Liver (tissue), 8 donors: ENCODE measurements at regions not wholly inside any gene's neighbourhood (a gene's known extent, or its start where the extent isn't known, plus 50 kb on each side); places are given as distances from the start of the nearest gene placed in this dataset.

Experiments
- DNase-seq: peaks from one replicate; pipeline ENCODE4 v3.0.0-alpha.2; 2017; ENCODE audit warnings: low spot score
- H3K27ac ChIP-seq, 2 donors: one replicate each; pipeline ENCODE4 v1.7.0; 2013; ENCODE audit warnings: inconsistent platforms in 2 of 2, low read length in 2 of 2, control low read depth in 1 of 2, low read depth in 1 of 2, mild to moderate bottlenecking in 1 of 2
- H3K27me3 ChIP-seq, 4 donors: one replicate each; pipeline versions ENCODE4 v1.6.1 to v1.7.0; 2013; ENCODE audit warnings: low read length in 3 of 4, inconsistent platforms in 1 of 4, mild to moderate bottlenecking in 1 of 4, moderate library complexity in 1 of 4; ENCODE audit not compliant: control insufficient read depth in 4 of 4, insufficient read depth in 4 of 4
- H3K36me3 ChIP-seq, 4 donors: one replicate each; pipeline versions ENCODE4 v1.6.1 to v1.7.0; 2013; ENCODE audit warnings: low read length in 3 of 4, mild to moderate bottlenecking in 3 of 4, low read depth in 1 of 4, moderate library complexity in 1 of 4; ENCODE audit not compliant: control insufficient read depth in 4 of 4, insufficient read depth in 3 of 4
- H3K4me1 ChIP-seq, 4 donors: one replicate each; pipeline versions ENCODE4 v1.6.1 to v1.7.0; 2013; ENCODE audit warnings: low read length in 3 of 4, mild to moderate bottlenecking in 3 of 4, moderate library complexity in 1 of 4; ENCODE audit not compliant: control insufficient read depth in 4 of 4, insufficient read depth in 4 of 4
- H3K4me3 ChIP-seq, 3 donors: one replicate each; pipeline versions ENCODE4 v1.6.1 to v1.7.0; 2013; ENCODE audit warnings: low read length in 3 of 3, control low read depth in 1 of 3, low read depth in 1 of 3, mild to moderate bottlenecking in 1 of 3
- H3K9ac ChIP-seq, 2 donors: one replicate each; pipeline ENCODE4 v1.7.0; 2013; ENCODE audit warnings: low read length in 2 of 2, mild to moderate bottlenecking in 2 of 2, moderate library complexity in 2 of 2, control low read depth in 1 of 2, low read depth in 1 of 2
- H3K9me3 ChIP-seq, 4 donors: one replicate each; pipeline versions ENCODE4 v1.6.1 to v1.7.0; 2013; ENCODE audit warnings: low read length in 3 of 4; ENCODE audit not compliant: control insufficient read depth in 4 of 4
- EGR1 ChIP-seq, 2 donors: IDR thresholded peaks; 2 replicates each; pipeline ENCODE4 v1.6.1; 2016 to 2018; ENCODE audit warnings: antibody characterized with exemption in 2 of 2, low read depth in 2 of 2
- FOXA1 ChIP-seq: IDR thresholded peaks from 2 replicates; pipeline ENCODE4 v1.6.1; 2016; ENCODE audit warnings: antibody characterized with exemption
- FOXA2 ChIP-seq: IDR thresholded peaks from 2 replicates; pipeline ENCODE4 v1.6.1; 2016; ENCODE audit warnings: antibody characterized with exemption
- GABPA ChIP-seq, 2 donors: IDR thresholded peaks in 1 of 2; conservative IDR thresholded peaks in 1 of 2; 2 replicates each; pipeline ENCODE4 v1.6.1; 2016; ENCODE audit warnings: antibody characterized with exemption in 2 of 2, mild to moderate bottlenecking in 1 of 2, moderate library complexity in 1 of 2
- HNF4A ChIP-seq, 2 donors: conservative IDR thresholded peaks; 2 replicates each; pipeline ENCODE4 v1.6.1; 2016; ENCODE audit warnings: antibody characterized with exemption in 2 of 2, mild to moderate bottlenecking in 2 of 2
- HNF4G ChIP-seq: IDR thresholded peaks from 2 replicates; pipeline ENCODE4 v1.6.1; 2016; ENCODE audit warnings: antibody characterized with exemption
- JUND ChIP-seq, 2 donors: IDR thresholded peaks; 2 replicates each; pipeline ENCODE4 v1.6.1; 2016; ENCODE audit warnings: antibody characterized with exemption in 2 of 2
- NR2F2 ChIP-seq: IDR thresholded peaks from 2 replicates; pipeline ENCODE4 v1.6.1; 2016; ENCODE audit warnings: antibody characterized with exemption
- RAD21 ChIP-seq, 2 donors: IDR thresholded peaks; 2 replicates each; pipeline ENCODE4 v1.6.1; 2016; ENCODE audit warnings: antibody characterized with exemption in 2 of 2, mild to moderate bottlenecking in 2 of 2
- RXRA ChIP-seq, 2 donors: IDR thresholded peaks; 2 replicates each; pipeline ENCODE4 v1.6.1; 2017 to 2018; ENCODE audit warnings: antibody characterized with exemption in 2 of 2, mild to moderate bottlenecking in 1 of 2
- SP1 ChIP-seq: IDR thresholded peaks from 2 replicates; pipeline ENCODE4 v1.6.1; 2018; ENCODE audit warnings: antibody characterized with exemption, mild to moderate bottlenecking
- TAF1 ChIP-seq: conservative IDR thresholded peaks from 2 replicates; pipeline ENCODE4 v1.6.1; 2016; ENCODE audit warnings: antibody characterized with exemption, mild to moderate bottlenecking
- WGBS: extraction: QIAGEN DNeasy Blood & Tissue Kit; methylation state at CpG from one replicate; pipeline ENCODE4 v1.1.7; 2013; 5-methylcytosine and 5-hydroxymethylcytosine counted together
- TF ChIP-seq, protein P1 (sequence below): fragments of 150-350 bp; IDR thresholded peaks from 2 replicates; pipeline ENCODE4 v1.5.1; 2017; ENCODE audit warnings: improper control_type of control experiment, low read depth, low read length; ENCODE audit not compliant: missing input control
- TF ChIP-seq, protein P2 (sequence below): IDR thresholded peaks from 2 replicates; pipeline ENCODE4 v1.6.1; 2016; ENCODE audit warnings: antibody characterized with exemption
- TF ChIP-seq, protein P3 (sequence below): IDR thresholded peaks from 2 replicates; pipeline ENCODE4 v1.6.1; 2016; ENCODE audit warnings: antibody characterized with exemption
- TF ChIP-seq, protein P4 (sequence below): IDR thresholded peaks from 2 replicates; pipeline ENCODE4 v1.6.1; 2016; ENCODE audit warnings: antibody characterized with exemption, mild to moderate bottlenecking
- donor health status: healthy.
- donor health status: healthy.
- donor health status: healthy.
- donor health status: healthy.
- donor health status: healthy.

DNA sequence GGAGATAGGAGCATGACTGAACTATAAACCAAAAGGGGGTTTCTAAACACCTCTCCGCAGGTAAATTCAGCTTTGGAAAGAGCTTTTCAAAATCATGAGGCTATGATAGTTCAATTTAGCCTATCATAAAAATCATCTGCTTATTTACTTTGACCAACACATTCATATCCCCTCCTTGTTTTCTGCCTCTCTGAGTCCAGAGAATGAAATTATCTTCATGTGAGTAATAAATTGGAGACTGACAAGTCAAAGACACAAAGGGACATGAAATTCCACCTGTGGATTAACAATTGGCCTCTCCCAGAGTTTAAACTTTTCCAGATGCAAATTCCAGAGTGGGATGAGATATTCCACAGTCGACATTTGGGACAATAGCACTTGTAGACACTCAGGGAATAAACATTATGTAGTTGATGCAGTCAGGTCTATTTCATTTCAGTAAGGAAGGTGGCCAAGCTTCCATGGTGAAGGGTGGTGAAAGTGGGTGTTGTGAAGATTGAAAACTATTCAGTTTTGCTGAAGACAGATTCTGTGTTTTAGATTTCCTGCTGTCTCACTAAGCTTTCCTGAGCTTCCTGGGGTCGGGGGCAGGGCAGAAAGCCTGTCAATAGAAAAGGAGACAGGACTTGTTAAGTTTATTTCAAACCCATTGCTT, 84.7 kb downstream of the CDC42EP3 start:
- Histone ChIP-seq H3K9ac (no peak overlapping the region), H3K27ac (no peak overlapping the region), H3K4me1 (no peaks in the 10 kb centered on the region), H3K36me3 (no peaks in the 10 kb centered on the region), H3K4me3 (no peak overlapping the region), H3K9me3 (no peaks in the 10 kb centered on the region), H3K27me3 (no peaks in the 10 kb centered on the region)
- TF ChIP-seq FOXA2 (no peak), SP1 (no peak), GABPA (IDR thresholded peaks at IDR 0.05 in 1 of 2, conservative IDR thresholded peaks at IDR 0.05 in 1 of 2) (no peak), HNF4G (no peak), NR2F2 (no peak), TAF1 (no peak), EGR1 (IDR thresholded peaks at IDR 0.05; ENCODE audit: low read depth in 2 of 2) (no peak), RAD21 (IDR thresholded peaks at IDR 0.05) (no peak), HNF4A (conservative IDR thresholded peaks at IDR 0.05) (no peak), RXRA (IDR thresholded peaks at IDR 0.05) (no peak), FOXA1 (no peak), JUND (IDR thresholded peaks at IDR 0.05) (no peak)
- TF ChIP-seq, protein P1, sequence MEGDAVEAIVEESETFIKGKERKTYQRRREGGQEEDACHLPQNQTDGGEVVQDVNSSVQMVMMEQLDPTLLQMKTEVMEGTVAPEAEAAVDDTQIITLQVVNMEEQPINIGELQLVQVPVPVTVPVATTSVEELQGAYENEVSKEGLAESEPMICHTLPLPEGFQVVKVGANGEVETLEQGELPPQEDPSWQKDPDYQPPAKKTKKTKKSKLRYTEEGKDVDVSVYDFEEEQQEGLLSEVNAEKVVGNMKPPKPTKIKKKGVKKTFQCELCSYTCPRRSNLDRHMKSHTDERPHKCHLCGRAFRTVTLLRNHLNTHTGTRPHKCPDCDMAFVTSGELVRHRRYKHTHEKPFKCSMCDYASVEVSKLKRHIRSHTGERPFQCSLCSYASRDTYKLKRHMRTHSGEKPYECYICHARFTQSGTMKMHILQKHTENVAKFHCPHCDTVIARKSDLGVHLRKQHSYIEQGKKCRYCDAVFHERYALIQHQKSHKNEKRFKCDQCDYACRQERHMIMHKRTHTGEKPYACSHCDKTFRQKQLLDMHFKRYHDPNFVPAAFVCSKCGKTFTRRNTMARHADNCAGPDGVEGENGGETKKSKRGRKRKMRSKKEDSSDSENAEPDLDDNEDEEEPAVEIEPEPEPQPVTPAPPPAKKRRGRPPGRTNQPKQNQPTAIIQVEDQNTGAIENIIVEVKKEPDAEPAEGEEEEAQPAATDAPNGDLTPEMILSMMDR = no peak
- TF ChIP-seq, protein P2, sequence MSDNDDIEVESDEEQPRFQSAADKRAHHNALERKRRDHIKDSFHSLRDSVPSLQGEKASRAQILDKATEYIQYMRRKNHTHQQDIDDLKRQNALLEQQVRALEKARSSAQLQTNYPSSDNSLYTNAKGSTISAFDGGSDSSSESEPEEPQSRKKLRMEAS = no peak
- TF ChIP-seq, protein P3, sequence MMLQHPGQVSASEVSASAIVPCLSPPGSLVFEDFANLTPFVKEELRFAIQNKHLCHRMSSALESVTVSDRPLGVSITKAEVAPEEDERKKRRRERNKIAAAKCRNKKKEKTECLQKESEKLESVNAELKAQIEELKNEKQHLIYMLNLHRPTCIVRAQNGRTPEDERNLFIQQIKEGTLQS = no peak
- TF ChIP-seq, protein P4, sequence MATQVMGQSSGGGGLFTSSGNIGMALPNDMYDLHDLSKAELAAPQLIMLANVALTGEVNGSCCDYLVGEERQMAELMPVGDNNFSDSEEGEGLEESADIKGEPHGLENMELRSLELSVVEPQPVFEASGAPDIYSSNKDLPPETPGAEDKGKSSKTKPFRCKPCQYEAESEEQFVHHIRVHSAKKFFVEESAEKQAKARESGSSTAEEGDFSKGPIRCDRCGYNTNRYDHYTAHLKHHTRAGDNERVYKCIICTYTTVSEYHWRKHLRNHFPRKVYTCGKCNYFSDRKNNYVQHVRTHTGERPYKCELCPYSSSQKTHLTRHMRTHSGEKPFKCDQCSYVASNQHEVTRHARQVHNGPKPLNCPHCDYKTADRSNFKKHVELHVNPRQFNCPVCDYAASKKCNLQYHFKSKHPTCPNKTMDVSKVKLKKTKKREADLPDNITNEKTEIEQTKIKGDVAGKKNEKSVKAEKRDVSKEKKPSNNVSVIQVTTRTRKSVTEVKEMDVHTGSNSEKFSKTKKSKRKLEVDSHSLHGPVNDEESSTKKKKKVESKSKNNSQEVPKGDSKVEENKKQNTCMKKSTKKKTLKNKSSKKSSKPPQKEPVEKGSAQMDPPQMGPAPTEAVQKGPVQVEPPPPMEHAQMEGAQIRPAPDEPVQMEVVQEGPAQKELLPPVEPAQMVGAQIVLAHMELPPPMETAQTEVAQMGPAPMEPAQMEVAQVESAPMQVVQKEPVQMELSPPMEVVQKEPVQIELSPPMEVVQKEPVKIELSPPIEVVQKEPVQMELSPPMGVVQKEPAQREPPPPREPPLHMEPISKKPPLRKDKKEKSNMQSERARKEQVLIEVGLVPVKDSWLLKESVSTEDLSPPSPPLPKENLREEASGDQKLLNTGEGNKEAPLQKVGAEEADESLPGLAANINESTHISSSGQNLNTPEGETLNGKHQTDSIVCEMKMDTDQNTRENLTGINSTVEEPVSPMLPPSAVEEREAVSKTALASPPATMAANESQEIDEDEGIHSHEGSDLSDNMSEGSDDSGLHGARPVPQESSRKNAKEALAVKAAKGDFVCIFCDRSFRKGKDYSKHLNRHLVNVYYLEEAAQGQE = no peak
- no peak for DNase-seq
- WGBS = 83% methylated on average over 3 of the region's 3 CpGs

DNA sequence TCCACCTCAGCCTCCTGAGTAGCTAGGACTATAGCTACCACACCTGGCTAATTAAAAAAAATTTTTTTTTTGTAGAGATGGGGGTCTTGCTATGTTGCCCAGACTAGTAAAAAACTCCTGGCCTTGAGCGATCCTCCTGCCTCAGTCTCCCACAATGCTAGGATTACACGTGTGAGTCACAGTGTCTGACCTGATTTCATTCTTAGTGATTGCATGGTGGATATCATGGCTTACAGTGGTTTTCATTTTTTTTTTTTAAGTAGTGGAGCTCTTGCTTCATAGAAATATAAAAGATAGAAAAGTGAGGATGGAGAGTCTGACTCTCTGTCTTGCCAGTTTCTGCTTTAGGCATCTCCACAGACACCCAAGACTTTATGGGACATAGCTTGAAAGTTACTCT, 83.6 kb downstream of the CDC42EP3 start:
- H3K27me3 ChIP-seq = no peaks in the 10 kb centered on the region
- no peak overlapping the region for H3K4me3 ChIP-seq
- no peaks in the 10 kb centered on the region for H3K4me1 ChIP-seq
- H3K9me3 ChIP-seq = no peaks in the 10 kb centered on the region
- H3K27ac ChIP-seq = no peak overlapping the region
- DNase-seq = no peak
- TF ChIP-seq FOXA1 (no peak), GABPA (IDR thresholded peaks at IDR 0.05 in 1 of 2, conservative IDR thresholded peaks at IDR 0.05 in 1 of 2) (no peak), JUND (IDR thresholded peaks at IDR 0.05) (no peak), RAD21 (IDR thresholded peaks at IDR 0.05) (no peak)
- H3K36me3 ChIP-seq = no peaks in the 10 kb centered on the region
- WGBS = 97% methylated on average over 2 of the region's 2 CpGs
- H3K9ac ChIP-seq = no peak overlapping the region
